T-cell (primary cell): ENCODE measurements at regions not wholly inside any gene's neighbourhood (a gene's known extent, or its start where the extent isn't known, plus 50 kb on each side); places are given as distances from the start of the nearest gene placed in this dataset.

Source experiments
- ATAC-seq, 4 experiments: fragments of 200-7000 bp in 3 of 4; fragments of 150-1000 bp in 1 of 4; cut with Tn5 transposase; replicated peaks in 1 of 4; 1 replicate in 3 of 4; 2 replicates in 1 of 4; pipeline ENCODE4 v1.10.0; 2021; ENCODE audit warnings: moderate library complexity in 3 of 4, mild to moderate bottlenecking in 2 of 4, moderate number of reproducible peaks in 1 of 4
- CTCF ChIA-PET, 2 donors: fragments of 300-600 bp; sonication (Branson Sonifier 250); formaldehyde crosslinking; loops; one replicate each; lab custom pipeline; 2022; ENCODE audit warnings: antibody characterized with exemption in 2 of 2; lab: Charles Lee
- POLR2A ChIA-PET, 2 donors: fragments of 300-600 bp; sonication (Branson Sonifier 250); formaldehyde crosslinking; loops; one replicate each; lab custom pipeline; 2022; ENCODE audit warnings: antibody characterized with exemption in 2 of 2; lab: Charles Lee
- DNase-seq, 35 experiments: peaks; one replicate each; pipeline versions ENCODE4 v3.0.0 to v3.0.0-alpha.2; 2013 to 2023
- H3K27ac ChIP-seq: one replicate; pipeline ENCODE4 v1.5.1; 2013; ENCODE audit warnings: low read length
- H3K27me3 ChIP-seq, 2 experiments: replicated peaks in 1 of 2; 1 replicate in 1 of 2; 2 replicates in 1 of 2; pipeline versions ENCODE4 v1.6.1 to v1.7.0; 2013; ENCODE audit warnings: low read length in 1 of 2, mixed read lengths in 1 of 2; ENCODE audit not compliant: control insufficient read depth in 2 of 2, insufficient read depth in 2 of 2; ENCODE audit errors: extremely low read depth in 1 of 2
- H3K36me3 ChIP-seq, 2 donors: 1 replicate in 1 of 2; 2 replicates in 1 of 2; pipeline versions ENCODE4 v1.6.1 to v1.7.0; 2013; ENCODE audit warnings: low read length in 1 of 2; ENCODE audit not compliant: control insufficient read depth in 2 of 2, insufficient read depth in 1 of 2; ENCODE audit errors: extremely low read depth in 1 of 2
- H3K4me1 ChIP-seq, 2 experiments: 1 replicate in 1 of 2; 2 replicates in 1 of 2; pipeline versions ENCODE4 v1.6.1 to v1.7.0; 2013; ENCODE audit warnings: low read length in 2 of 2, mixed read lengths in 1 of 2; ENCODE audit not compliant: insufficient read depth in 2 of 2, control insufficient read depth in 1 of 2; ENCODE audit errors: extremely low read depth in 1 of 2
- H3K4me3 ChIP-seq, 2 donors: 1 replicate in 1 of 2; 2 replicates in 1 of 2; pipeline versions ENCODE4 v1.5.1 to v1.7.0; 2013; ENCODE audit warnings: mild to moderate bottlenecking in 2 of 2, low read length in 1 of 2, moderate library complexity in 1 of 2; ENCODE audit not compliant: control insufficient read depth in 1 of 2; ENCODE audit errors: extremely low read depth in 1 of 2
- H3K9me3 ChIP-seq: 2 replicates; pipeline ENCODE4 v1.7.0; 2013
- H3K27ac Mint-ChIP-seq, 2 donors: one replicate each; pipeline ENCODE4 v1.8.0; 2020 to 2021; ENCODE audit warnings: mild to moderate bottlenecking in 2 of 2, mixed read lengths in 2 of 2
- H3K27me3 Mint-ChIP-seq, 2 donors: one replicate each; pipeline ENCODE4 v1.8.0; 2021 to 2022; ENCODE audit warnings: mixed read lengths in 2 of 2
- H3K36me3 Mint-ChIP-seq: one replicate; pipeline ENCODE4 v1.8.0; 2021; ENCODE audit warnings: mixed read lengths
- H3K4me1 Mint-ChIP-seq, 3 donors: one replicate each; pipeline ENCODE4 v1.8.0; 2020 to 2022; ENCODE audit warnings: mixed read lengths in 3 of 3, mild to moderate bottlenecking in 1 of 3
- H3K4me3 Mint-ChIP-seq, 3 donors: one replicate each; pipeline ENCODE4 v1.8.0; 2020 to 2022; ENCODE audit warnings: mild to moderate bottlenecking in 3 of 3, mixed read lengths in 3 of 3, moderate library complexity in 3 of 3
- H3K9me3 Mint-ChIP-seq, 3 donors: one replicate each; pipeline ENCODE4 v1.8.0; 2020 to 2022; ENCODE audit warnings: mixed read lengths in 3 of 3
- WGBS: methylation state at CpG from one replicate; pipeline ENCODE4 v1.1.5; 2013; ENCODE audit warnings: missing lambda C conversion rate; ENCODE audit not compliant: insufficient coverage; 5-methylcytosine and 5-hydroxymethylcytosine counted together

- Histone ChIP-seq H3K4me3 (no peak overlapping the region), H3K4me1 (no peaks in the 10 kb centered on the region), H3K36me3 (no peaks in the 10 kb centered on the region), H3K9me3 (no peaks in the 10 kb centered on the region), H3K27ac (no peak overlapping the region), H3K27me3 (peaks cover 0 to 3% of the 10 kb centered on the region in 2 experiments)
- ATAC-seq (no peak), DNase-seq (no peak)
- CTCF ChIA-PET: interaction anchor here in 1 of 2 donors (0.8 kb wide), 1 partner anchor 53 kb away, joined by 3 read pairs; no protein-coding TSS in a partner anchor
- H3K4me1 Mint-ChIP-seq: no peaks in the 10 kb centered on the region
- peaks cover 2 to 12% of the 10 kb centered on the region in 2 donors for H3K27me3 Mint-ChIP-seq
- no peaks in the 10 kb centered on the region for H3K36me3 Mint-ChIP-seq
- no peak overlapping the region for H3K27ac Mint-ChIP-seq
- no peak overlapping the region for H3K4me3 Mint-ChIP-seq
- WGBS: 82% methylated on average over 6 of the region's 15 CpGs
- H3K9me3 Mint-ChIP-seq: peaks cover 0 to 3% (median 0%) of the 10 kb centered on the region in 3 donors
- POLR2A ChIA-PET: no interaction called here
These were observed 430.2 kb upstream of the MKI67 start for GRCh38 chr10:128556182-128557110.

DNA sequence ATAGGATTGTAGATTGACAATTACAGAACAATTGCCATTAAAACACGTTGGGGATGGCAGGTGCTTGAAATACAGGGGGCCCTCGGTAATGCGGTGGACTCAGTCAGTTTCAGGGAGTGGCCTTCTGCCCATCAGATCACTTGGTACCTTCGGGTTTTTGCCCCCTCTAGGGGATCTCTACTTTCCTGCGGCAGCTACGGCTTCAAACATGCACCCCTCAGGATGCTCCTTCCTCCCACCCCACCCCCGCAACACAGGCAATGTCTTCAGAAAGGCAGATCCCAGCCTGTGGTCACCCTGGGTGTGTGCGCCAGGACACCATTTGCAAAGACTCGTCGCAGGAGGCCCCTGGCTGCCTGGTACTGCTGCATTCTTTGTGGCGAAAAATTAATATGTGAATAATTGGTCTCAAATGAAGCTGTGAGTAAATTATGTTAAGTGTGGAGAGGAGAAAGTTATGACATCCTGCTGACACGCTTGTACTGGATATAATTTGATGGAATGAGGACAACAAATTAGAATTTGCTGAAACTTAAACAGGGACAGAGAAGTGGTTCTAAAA, 431.0 kb upstream of the MKI67 start:
- ChIA-PET POLR2A (no interaction called here), CTCF (no interaction called here)
- DNase-seq: no peak
- Histone ChIP-seq H3K4me1 (no peaks in the 10 kb centered on the region), H3K4me3 (no peak overlapping the region), H3K27me3 (peaks cover 0 to 3% of the 10 kb centered on the region in 2 experiments), H3K27ac (no peak overlapping the region), H3K36me3 (no peaks in the 10 kb centered on the region), H3K9me3 (no peaks in the 10 kb centered on the region)
- WGBS: 79% methylated on average over 12 of the region's 12 CpGs
- Mint-ChIP-seq H3K27me3 (peaks cover 2 to 12% of the 10 kb centered on the region in 2 donors), H3K4me1 (no peaks in the 10 kb centered on the region), H3K4me3 (no peak overlapping the region), H3K36me3 (no peaks in the 10 kb centered on the region), H3K9me3 (peaks cover 0 to 5% (median 3%) of the 10 kb centered on the region in 3 donors), H3K27ac (no peak overlapping the region)
- ATAC-seq: no peak

- POLR2A ChIA-PET: no interaction called here
- H3K9me3 ChIP-seq: no peaks in the 10 kb centered on the region
- CTCF ChIA-PET: no interaction called here
- Mint-ChIP-seq H3K36me3 (no peaks in the 10 kb centered on the region), H3K27me3 (peaks cover 2 to 9% of the 10 kb centered on the region in 2 donors), H3K4me3 (no peak overlapping the region), H3K4me1 (no peaks in the 10 kb centered on the region), H3K9me3 (peaks cover 0 to 5% (median 0%) of the 10 kb centered on the region in 3 donors), H3K27ac (no peak overlapping the region)
- no CpG with 5 or more reads among the region's 1 CpG for WGBS
- no peaks in the 10 kb centered on the region for H3K4me1 ChIP-seq
- no peaks in the 10 kb centered on the region for H3K36me3 ChIP-seq
- no peak for ATAC-seq
- no peak for DNase-seq
- no peak overlapping the region for H3K27ac ChIP-seq
- H3K27me3 ChIP-seq: peaks cover 0 to 3% of the 10 kb centered on the region in 2 experiments
- no peak overlapping the region for H3K4me3 ChIP-seq
These were observed 434.2 kb upstream of the MKI67 start for GRCh38 chr10:128560406-128560805.

DNA sequence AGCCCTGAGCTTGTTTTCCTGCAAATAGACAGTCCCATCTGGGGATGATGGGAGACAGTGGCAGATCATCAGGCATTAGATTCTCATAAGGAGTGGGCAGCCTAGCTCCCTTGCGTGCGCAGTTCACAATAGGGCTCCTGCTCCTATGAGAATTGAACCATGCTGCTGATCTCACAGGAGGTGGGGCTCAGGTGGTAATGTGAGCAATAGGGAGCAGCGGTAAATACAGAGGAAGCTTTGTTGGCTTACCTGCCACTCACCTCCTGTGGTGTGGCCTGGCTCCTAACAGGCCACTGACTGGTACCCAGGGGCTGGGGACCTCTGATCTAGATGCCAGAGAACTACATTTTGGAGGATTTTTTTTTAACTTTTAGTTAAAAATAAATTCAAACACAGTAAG, 434.8 kb upstream of the MKI67 start:
- no peak overlapping the region for H3K27ac Mint-ChIP-seq
- H3K27ac ChIP-seq: no peak overlapping the region
- 100% methylated on average over 3 of the region's 3 CpGs for WGBS
- no peak overlapping the region for H3K4me3 ChIP-seq
- no peaks in the 10 kb centered on the region for H3K4me1 ChIP-seq
- no peaks in the 10 kb centered on the region for H3K9me3 ChIP-seq
- H3K36me3 Mint-ChIP-seq: no peaks in the 10 kb centered on the region
- H3K27me3 Mint-ChIP-seq: peaks cover 1 to 9% of the 10 kb centered on the region in 2 donors
- H3K4me1 Mint-ChIP-seq: no peaks in the 10 kb centered on the region
- POLR2A ChIA-PET: no interaction called here
- DNase-seq (no peak), ATAC-seq (no peak)
- peaks cover 0 to 5% (median 0%) of the 10 kb centered on the region in 3 donors for H3K9me3 Mint-ChIP-seq
- no peaks in the 10 kb centered on the region for H3K27me3 ChIP-seq
- H3K36me3 ChIP-seq: no peaks in the 10 kb centered on the region
- CTCF ChIA-PET: no interaction called here
- no peak overlapping the region for H3K4me3 Mint-ChIP-seq

DNA sequence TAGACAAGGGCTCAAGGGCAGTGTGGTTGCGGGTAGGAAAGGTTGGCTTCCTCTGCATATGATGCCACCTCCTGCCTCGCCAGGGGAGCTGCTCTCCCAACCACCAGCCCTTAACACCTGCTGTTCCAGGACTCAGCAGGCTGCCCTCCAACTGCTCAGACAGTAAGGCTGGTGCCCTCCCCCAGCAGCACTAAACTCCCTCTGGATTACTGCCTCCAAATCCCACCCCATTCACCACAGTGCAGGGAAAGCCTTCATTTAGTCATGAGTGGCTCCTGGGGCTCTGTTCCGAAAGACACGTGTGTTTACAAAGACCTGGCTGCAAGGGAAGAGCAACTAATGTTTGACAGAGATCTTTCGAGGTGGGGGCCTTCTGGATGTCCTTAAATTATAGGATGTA, 437.2 kb upstream of the MKI67 start:
- peaks cover 0 to 3% of the 10 kb centered on the region in 2 experiments for H3K27me3 ChIP-seq
- no peak overlapping the region for H3K4me3 ChIP-seq
- ChIA-PET POLR2A (interaction anchor here in 1 of 2 donors (0.6 kb wide), 1 partner anchor 246 kb away, joined by 3 read pairs; no protein-coding TSS in a partner anchor), CTCF (no interaction called here)
- no peak overlapping the region for H3K27ac ChIP-seq
- no peak overlapping the region for H3K27ac Mint-ChIP-seq
- peaks cover 0 to 5% (median 0%) of the 10 kb centered on the region in 3 donors for H3K9me3 Mint-ChIP-seq
- no peak overlapping the region for H3K4me3 Mint-ChIP-seq
- peaks cover 0 to 5% of the 10 kb centered on the region in 2 donors for H3K27me3 Mint-ChIP-seq
- H3K36me3 ChIP-seq: no peaks in the 10 kb centered on the region
- DNase-seq (no peak), ATAC-seq (no peak)
- H3K9me3 ChIP-seq: no peaks in the 10 kb centered on the region
- H3K4me1 Mint-ChIP-seq: no peaks in the 10 kb centered on the region
- H3K36me3 Mint-ChIP-seq: no peaks in the 10 kb centered on the region
- no peaks in the 10 kb centered on the region for H3K4me1 ChIP-seq
- WGBS: 60% methylated on average over 1 of the region's 5 CpGs

- ATAC-seq (no peak), DNase-seq (no peak)
- H3K27ac Mint-ChIP-seq: no peak overlapping the region
- H3K27me3 Mint-ChIP-seq: peaks cover 0 to 5% of the 10 kb centered on the region in 2 donors
- no peak overlapping the region for H3K4me3 Mint-ChIP-seq
- Histone ChIP-seq H3K36me3 (no peaks in the 10 kb centered on the region), H3K27ac (no peak overlapping the region), H3K4me1 (no peaks in the 10 kb centered on the region), H3K9me3 (no peaks in the 10 kb centered on the region), H3K4me3 (no peak overlapping the region), H3K27me3 (peaks cover 0 to 3% of the 10 kb centered on the region in 2 experiments)
- POLR2A ChIA-PET: no interaction called here
- no peaks in the 10 kb centered on the region for H3K36me3 Mint-ChIP-seq
- no peaks in the 10 kb centered on the region for H3K4me1 Mint-ChIP-seq
- 72% methylated on average over 3 of the region's 6 CpGs for WGBS
- peaks cover 0 to 5% (median 0%) of the 10 kb centered on the region in 3 donors for H3K9me3 Mint-ChIP-seq
- CTCF ChIA-PET: no interaction called here
These were observed 437.7 kb upstream of the MKI67 start for GRCh38 chr10:128563904-128564303.
